NCI-H2029 (cell line): ENCODE measurements at regions not wholly inside any gene's neighbourhood (a gene's known extent, or its start where the extent isn't known, plus 50 kb on each side); places are given as distances from the start of the nearest gene placed in this dataset.

ENCODE experiments used
- DNase-seq: peaks from one replicate; lab custom pipeline; 2025; lab: John Stamatoyannopoulos, UW

DNA sequence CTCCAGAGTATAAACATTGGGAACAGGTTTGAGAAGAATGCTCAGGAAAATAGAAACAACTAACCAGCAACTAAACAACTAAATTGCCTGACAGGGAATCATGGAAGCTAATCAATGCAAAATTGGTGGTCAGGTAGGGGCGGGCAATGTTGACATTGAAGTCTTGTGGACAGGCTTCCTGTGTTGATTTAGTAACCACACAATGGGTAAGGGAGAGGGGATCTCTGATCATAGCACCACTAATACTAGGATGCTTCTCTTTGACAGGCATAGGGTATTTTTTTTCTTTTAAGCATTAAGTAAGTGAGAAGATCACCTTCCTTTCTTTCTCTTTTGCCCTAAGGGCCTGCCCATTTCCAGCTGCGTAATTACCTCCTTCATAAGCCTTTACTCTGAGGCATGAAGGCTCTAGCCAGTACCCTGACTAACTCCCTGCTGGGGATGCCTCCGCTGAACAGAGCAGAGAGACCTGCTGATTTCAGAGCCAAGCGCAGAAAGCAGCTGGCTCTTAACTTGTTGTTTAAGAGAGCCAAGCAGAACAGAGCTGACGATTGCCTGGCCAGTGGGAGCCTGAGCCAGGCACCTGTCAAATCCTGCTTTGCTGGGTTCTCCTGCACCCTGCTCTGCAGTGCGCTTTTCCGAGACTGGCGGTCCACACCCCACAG lies 118.7 kb downstream of the BMP2 start:
- no peak for DNase-seq

DNA sequence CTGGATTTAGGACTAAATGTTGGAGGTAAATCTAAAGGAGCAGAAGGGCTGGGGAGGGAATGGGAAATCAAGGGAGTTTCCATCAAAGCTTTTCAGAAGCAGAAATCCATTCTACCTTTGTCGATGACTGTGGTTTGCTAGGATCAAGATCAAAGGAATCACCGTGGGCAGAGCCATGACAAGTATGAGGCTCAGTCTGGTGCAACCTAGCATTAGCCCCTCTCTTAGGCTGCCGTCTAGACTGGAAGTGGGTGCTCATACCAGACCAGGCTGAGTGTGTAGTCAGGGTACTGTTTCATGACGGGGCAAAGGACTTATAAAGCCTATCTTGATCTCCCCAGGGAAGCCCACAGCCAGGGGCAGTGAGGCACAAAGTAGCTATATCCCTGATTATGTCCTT lies 120.5 kb downstream of the BMP2 start:
- no peak for DNase-seq

DNA sequence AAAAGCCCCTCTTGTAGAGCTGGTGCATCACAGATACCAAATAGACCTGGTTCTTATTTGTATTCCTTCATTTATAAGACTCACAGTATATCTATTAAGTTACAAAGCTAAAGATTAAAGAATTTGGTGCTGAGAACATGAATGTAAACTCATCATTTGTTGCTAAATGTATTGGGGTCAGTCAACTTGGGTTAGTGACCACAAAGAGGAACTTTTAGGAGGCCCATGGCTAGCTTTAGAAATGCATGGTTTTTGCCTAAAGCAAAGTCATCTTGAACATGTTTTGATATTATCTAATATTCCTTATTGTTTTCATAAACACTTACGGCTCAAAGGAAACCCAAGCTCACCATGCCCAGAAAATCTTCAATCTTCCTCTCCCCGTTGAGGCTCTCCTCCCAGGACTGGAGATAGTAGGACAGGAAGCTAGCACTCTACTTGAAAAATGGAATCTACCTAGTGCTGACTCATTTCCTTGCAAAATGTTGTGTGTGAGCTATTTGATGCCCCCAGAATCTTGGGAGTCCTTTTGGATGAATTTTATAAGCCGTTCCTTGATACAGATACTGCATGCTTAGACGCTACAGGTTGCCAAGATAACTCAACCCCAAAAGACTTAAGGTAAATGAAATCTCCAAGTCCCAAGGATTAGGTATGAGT lies 121.4 kb downstream of the BMP2 start:
- DNase-seq = no peak

DNA sequence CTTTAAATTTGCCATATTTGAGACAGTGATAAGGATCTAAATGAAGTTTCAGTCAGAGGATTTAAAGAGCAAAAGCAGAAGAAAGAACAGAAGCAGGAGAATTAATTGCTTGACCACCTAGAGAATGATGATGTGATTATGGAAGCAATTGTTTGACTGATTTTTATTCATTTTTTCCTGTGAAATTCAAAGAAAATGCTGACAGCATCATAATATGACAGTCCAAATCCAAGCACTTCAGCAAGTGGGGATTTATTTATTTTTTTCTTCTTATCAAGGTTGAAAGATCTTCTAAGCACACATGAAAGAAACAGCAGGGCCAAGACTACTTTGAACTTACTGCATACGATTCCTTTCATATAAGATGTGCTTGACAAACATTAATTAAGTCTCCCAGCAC lies 125.2 kb downstream of the BMP2 start:
- DNase-seq = no peak

DNA sequence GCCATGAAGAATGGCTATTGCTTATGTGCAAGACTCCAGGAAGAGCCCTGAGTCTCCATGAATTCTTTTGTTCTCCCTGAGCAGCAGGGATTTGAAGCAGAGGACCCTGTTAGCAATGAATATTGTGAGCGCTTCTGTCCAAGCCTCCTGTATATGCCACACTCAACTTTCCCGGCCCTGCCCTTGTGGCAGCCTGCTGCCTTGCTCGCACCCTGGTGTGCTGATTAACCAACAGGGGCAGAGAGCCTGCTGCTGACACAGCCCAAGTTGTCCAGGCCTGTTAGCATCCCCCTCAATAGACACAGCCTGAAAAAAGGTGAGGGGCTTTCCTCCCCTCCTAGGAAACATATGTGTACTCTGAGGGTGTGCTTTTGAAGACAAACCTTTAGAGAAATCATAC lies 131.4 kb downstream of the BMP2 start:
- DNase-seq = no peak

DNA sequence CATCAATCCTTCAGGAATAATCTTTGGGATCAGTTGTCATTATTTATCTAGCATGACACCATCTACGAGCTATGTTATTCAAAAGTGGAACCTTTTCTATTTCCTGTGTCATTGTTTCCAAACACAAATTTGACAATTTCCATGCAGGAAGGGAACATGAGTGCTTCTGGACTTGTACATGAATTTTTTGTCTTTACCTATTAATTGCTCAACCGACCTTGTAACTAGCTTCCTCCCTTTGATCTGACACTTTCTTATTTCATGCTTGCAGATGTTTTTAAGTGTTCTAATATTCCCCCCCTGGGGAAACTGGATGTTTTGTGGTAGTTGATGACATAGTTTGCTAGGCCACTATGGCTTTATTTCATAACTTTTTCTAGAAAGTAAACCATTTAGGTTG lies 139.4 kb downstream of the BMP2 start:
- no peak for DNase-seq

DNA sequence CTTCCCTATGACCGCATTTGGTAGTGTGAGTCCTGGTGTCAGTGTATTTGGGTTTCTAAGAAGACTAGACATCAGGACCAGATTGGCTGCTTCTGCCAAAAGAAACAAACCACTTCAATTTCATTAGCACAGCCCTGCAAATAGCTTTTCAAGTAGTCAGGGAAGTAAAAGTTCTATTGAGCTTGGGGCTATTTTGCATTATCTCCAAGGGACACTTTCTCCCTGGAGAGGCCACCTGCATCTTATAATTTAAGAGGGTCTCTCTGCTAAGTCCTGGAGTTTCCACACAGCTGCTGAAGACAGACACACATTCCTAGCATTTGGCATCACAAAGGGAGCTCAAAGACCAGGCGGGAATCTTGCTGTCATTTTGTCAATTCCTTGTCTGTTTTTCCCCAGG lies 141.2 kb downstream of the BMP2 start:
- no peak for DNase-seq

DNA sequence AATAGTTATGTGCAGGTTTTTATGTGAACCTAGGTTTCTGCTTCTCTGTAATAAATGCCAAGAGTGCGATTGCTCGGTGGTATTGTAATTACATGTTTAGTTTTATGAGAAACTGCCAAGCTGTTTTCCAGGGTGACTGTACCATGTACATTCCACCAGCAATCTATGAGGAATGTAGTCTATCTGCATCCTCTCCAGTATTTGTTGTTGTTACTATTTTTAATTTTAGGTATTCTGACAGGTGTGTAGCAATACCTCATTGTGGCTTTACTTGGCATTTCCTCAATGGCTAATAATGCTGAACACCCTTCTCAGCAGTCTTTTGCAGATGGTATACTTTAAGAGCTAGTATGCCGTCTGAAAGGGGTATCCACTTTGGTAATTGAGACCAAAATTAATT lies 142.1 kb downstream of the BMP2 start:
- DNase-seq = no peak

DNA sequence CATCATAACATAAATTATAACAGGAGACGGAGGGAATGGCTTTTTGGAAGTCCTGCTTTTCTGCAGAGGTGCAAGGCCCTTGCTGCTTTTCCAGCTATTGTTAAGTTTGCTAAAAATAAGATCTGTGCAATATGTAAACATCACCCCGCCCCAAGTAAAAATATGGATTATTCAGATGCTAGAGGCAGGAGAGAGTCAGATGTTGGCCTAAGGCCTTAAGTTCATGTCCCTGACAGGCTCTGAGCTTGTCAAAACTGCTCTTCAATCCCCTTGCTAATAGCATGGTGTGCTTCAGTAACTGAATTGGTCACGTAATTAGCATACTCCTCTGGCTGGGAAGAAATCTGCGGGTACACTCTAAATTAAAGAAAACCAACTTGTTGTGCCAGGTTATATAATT lies 147.5 kb downstream of the BMP2 start:
- DNase-seq = no peak

DNA sequence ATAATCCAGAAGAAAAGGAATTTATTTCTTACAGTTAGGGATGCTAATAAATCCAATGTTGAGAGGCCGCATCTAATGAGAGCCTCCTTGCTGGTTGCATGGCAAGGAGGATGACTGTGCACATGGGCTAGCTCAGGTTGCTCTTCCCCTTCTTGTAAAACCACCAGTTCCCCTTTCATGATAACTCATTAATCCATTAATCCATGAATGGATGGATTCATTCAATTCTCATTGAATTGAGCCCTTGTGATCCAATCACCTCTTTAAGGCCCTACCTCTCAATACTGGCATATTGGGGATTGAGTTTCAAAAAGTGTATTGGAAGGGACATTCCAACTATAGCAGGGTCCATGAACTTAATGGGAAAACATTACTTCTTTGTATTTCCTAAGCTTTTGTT lies 149.5 kb downstream of the BMP2 start:
- no peak for DNase-seq

DNA sequence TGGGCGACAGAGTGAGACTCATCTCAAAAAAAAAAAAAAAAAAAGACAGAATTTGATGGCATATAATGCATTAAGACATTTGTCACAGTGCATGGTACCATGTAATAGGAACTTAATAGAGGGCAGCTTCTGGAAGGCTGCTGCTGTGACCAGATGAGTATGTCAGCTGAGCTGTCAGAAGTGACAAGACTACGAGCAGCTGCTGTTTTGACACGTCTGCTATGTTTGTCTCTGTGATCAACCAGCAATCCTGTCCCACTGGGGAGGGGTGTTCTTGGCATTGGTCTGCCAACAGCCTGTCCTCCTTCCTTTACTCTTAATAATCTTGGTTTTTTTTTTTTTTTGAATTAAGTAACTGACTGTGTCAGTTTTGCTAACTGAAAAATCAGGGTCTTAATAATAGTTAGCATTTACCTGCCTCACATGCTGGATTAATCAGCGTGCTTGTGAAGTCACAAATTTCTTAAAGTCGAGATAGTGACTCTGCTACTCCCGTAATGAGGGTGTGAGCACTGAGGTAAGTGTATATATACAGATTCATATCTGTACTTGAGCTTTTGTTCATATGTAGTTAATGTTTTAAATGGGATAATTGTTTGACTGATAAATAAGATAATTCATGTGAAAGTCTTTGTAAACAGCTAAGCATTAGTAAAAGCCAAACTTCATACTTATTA lies 152.4 kb downstream of the BMP2 start:
- no peak for DNase-seq

DNA sequence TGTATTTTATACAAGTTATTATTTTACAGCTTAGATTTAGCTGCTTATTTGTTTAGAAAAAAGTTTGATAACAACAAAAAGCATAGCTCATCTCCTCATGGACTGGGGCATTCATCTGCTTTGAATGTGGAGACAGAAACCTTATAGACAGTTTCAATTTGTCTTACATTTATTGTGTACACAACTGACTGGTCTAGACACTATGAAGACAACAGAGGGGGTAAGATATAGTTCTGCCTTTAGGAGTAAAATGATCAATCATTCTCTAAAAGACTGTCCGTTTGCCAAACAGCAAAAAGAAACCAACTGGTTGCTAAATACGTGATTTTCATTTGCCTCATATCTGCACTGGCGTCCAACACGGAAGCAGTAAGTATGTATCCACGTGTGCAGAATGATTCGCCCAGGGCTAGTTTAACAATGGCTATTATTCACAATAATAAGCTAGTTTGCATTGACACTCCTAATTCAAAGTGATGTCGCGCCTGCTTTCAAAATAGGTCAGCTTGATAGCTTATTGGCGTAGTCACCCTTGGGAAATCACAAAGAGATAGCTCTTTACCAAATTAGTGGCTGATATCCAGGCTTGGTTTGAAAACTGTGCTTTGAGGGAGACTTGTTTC lies 153.6 kb downstream of the BMP2 start:
- no peak for DNase-seq

DNA sequence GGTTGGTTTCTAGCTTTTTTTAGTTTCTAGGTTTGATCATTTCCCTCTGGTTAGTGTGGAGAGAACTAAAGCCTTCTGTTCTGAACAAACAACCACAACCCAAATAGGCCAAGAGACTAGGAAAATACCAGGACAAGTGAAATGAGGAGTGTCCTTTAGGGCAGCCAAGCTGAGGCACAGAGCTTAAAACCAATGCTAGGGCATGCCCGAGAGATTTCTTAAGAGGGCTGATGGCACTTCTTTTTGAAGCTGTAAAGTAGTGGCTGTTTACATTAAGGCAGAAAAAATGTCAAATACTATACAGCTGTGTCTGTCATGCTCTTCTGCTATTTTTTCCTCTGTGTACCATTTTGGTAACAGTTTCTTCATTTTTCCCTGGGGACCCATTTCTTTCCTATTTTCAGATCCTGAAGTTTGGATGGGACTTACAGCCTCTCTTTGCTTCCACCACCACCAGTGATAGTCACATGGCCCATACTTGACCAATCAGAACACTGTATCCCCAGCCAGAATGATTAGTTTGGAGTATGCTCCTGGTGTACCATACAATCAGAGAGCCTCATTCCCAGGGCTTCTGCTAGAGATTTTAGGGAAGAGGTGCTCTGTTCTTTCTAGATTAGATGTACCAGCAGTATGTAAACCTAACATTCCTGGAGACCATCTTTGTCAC lies 154.4 kb downstream of the BMP2 start:
- DNase-seq = no peak

DNA sequence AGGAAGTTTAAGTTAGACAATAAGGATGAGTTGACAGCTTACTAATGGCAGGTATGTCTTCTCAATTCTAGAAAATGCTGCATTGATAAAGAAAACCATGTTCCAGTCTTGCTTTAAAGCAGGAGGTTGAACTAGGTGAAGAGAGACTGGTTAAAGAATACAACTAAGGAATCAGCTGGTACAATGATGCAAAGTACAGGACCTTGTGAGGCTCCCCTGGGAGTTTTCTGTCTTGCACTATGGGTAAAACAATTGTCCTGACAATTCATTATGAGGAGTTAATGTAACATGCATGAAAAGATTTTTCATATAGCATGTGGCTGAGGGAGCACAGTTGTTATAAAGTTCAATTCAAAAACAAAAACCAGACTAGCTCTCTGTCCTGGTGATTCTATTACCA lies 157.2 kb downstream of the BMP2 start:
- no peak for DNase-seq

DNA sequence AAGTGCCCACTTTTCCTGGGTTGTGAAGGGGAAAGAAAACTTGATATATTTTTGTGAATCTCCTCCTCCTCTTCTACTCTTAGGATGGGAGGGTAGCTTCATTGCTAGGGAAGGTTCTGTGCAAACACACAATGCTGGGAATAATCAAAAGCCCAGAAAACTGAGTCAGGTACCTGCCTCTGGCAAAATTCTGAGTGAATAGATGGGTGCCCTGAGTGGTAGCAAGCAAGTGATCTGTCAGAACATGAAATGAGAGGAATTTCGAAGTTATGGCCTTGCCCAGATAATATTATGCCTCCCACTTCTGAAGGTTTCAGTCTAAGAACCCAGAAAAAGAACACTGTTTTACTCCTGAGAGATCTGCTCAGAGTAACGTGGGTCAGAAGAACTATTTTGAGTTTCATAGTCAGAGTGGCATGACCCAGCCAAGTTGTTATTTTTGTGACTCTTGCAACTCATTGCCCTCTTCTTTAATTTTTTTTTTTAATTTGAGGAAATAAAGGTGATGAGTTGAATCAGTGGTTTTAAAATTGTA lies 158.3 kb downstream of the BMP2 start:
- no peak for DNase-seq

DNA sequence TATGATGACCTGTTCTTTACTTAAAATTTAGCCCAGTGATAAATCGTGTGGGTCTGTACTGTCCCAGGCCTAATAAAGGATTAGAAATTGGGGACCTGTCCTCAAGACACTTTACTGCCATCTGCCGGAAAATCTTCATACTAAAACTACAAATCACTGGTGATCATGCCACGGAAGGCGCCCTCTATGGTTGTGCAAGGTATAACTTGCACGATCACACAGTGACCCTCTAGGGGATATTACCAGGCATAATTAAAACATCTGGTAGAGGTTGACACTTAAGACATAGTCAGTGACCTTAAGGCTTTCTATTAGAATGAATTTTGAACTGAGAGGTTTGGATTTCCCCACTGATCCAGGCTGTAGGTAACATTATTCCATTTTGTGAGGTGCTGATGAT lies 172.6 kb downstream of the BMP2 start:
- no peak for DNase-seq

DNA sequence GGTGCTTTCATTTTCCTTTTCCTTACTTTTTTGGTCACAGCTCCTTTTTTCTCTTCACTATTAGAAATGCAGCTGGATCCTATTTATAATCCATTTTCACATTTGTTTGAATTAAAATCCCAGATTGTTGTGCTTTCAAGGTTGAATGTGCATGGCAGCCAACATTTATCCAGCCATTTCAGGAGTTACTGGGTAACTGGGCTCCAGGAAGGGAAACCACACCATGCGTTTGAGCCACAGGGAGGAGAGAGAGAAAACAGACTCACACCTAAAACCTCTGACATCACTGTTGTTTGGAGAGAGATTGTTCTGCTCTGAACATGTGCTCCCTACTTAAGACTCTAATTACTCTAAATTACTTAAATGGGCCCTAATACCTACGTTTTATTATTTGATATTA lies 173.4 kb downstream of the BMP2 start:
- no peak for DNase-seq

DNA sequence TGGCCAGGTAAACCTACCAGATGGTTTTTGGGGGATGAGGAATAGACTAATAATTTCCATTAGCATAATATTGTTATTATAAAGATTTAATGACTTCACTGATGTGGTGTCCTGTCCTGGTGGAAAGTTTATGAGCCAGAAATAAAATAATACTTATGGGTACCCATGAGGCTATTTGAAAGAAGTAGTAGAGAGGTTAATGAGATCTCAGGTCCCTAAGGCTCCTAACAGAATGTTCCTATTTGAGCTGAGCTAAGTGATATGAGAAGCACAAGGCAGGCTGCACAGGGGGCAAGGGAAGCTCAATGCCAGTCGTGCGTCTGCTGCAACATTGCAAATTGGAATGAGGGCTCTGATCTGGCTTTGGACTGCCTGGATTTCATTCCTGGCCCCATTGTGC lies 174.1 kb downstream of the BMP2 start:
- no peak for DNase-seq

DNA sequence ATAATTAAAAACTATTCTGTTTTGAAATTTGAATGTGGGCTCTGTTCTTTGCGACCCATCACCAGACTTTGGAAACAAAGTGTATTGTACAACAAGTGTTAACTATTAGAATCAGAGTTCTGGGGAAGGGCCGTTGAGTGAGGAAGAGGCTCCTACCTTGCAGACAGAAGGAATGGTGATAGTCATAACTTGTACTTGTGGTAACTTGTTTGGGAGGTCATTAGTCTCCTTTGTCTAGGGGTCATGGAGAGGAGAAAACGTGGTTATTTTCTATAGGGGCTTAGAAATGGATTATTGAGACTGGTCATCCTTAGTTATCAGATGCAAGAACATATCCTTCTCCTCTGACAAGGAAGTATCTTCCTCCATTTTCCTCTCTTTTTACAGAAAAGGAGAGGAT lies 174.8 kb downstream of the BMP2 start:
- DNase-seq = no peak

DNA sequence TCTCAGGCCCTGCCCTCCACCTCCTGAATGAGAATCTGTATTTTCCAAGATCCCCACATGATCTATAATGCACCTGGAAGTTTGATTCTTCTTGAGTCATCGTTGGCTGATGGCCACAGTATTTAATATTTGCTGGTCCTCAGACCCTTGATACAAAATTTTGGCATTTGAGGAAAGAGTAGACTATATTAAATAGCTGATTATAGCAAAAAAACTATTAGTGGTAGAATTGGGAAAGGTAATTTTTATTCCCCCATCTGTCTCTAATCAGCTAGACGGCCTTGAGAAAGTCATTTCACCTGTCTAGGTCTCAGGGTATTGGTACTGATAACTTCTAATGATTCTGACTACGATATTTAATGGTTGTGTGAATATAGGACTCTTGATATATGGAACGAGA lies 176.8 kb downstream of the BMP2 start:
- no peak for DNase-seq

DNA sequence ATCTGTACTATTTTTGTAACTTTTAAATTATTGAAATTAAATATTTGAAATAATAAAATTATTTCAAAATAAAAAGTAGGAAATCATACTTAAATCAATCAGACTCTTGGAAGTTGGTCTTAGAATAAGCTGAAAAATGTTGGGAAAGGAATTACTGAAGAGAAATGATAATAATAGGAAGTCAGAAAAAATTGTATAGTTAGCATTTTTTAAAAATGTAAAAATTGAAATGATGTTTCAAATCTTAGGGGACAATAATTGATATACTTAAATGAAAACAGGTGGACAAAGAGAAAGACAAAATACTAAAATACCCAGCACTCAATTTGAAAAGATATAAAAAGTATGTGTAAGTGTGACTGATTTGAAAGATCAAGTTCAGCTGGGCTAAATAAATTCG lies 186.1 kb downstream of the BMP2 start:
- no peak for DNase-seq

DNA sequence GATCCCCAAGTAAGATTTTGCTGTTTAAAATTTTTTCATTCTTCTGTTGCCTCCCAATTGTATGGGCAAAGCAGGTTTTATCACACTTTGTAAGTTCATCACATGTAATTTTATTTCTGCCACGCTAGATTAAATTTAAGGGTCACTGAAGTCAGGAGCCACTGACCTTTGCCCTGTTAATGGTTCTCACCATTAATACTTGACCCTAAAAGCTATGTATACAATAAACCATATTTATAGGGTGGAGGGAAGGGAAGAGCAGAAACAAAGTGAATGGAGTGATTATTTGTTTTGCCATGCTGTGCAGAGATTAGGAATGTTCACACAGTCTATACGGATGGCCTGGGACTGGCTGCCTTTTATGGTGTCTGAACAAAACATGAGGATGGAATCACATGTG lies 186.7 kb downstream of the BMP2 start:
- DNase-seq = no peak
